ENCODE measurements at regions not wholly inside any gene's neighbourhood (a gene's known extent, or its start where the extent isn't known, plus 50 kb on each side); places are given as distances from the start of the nearest gene placed in this dataset.

- Histone ChIP-seq H3K27me3 (no peaks in the 10 kb centered on the region), H3K4me3 (no peak overlapping the region), H3K4me1 (no peaks in the 10 kb centered on the region), H3K36me3 (no peaks in the 10 kb centered on the region), H3K27ac (no peak overlapping the region), H3K9me3 (no peaks in the 10 kb centered on the region)
- no peak for DNase-seq (ENCODE audit: low spot score)
- no peak for TF ChIP-seq CTCF (IDR thresholded peaks at IDR 0.05)
These were observed 127.8 kb upstream of the PARP11 start for GRCh38 chr12:4001031-4001430.

- TF ChIP-seq CTCF (IDR thresholded peaks at IDR 0.05) = no peak
- no peak for DNase-seq (ENCODE audit: low spot score)
- H3K27me3 ChIP-seq = no peaks in the 10 kb centered on the region
- H3K36me3 ChIP-seq = no peaks in the 10 kb centered on the region
- H3K9me3 ChIP-seq = no peaks in the 10 kb centered on the region
- no peak overlapping the region for H3K27ac ChIP-seq
- no peaks in the 10 kb centered on the region for H3K4me1 ChIP-seq
- no peak overlapping the region for H3K4me3 ChIP-seq
These were observed 126.7 kb upstream of the PARP11 start for GRCh38 chr12:3999904-4000303.

GRCh38 chr12:3998968-3999792 lies 126.0 kb upstream of the PARP11 start:
- Histone ChIP-seq H3K36me3 (no peaks in the 10 kb centered on the region), H3K4me1 (no peaks in the 10 kb centered on the region), H3K9me3 (no peaks in the 10 kb centered on the region), H3K27me3 (no peaks in the 10 kb centered on the region), H3K27ac (no peak overlapping the region), H3K4me3 (no peak overlapping the region)
- no peak for TF ChIP-seq CTCF (IDR thresholded peaks at IDR 0.05)
- DNase-seq (ENCODE audit: low spot score) = no peak

- Histone ChIP-seq H3K4me1 (no peaks in the 10 kb centered on the region), H3K9me3 (no peaks in the 10 kb centered on the region), H3K27ac (no peak overlapping the region), H3K36me3 (no peaks in the 10 kb centered on the region), H3K4me3 (no peak overlapping the region), H3K27me3 (no peaks in the 10 kb centered on the region)
- TF ChIP-seq CTCF (IDR thresholded peaks at IDR 0.05) = no peak
- no peak for DNase-seq (ENCODE audit: low spot score)
These were observed 125.2 kb upstream of the PARP11 start for GRCh38 chr12:3998397-3998796.

DNA sequence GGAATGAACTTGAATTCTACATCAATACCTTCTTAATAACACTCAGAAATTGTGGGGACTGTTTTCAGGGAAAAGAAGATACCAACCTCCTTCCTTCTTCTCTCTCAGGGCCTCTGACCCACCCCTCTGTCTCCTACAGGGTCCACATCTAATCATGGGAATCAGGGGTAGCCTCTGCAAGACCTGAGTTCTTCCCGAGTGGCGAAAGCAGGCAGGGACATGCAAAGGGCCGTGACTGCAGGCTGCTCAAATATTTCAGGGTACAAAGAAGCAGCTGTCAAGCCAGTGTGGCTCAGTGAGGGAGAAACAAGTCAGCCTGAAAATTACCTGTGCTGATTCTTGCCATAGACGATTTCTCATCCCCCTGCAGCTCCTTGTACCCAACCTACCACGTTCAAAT lies 123.1 kb upstream of the PARP11 start:
- no peak for DNase-seq (ENCODE audit: low spot score)
- H3K36me3 ChIP-seq = no peaks in the 10 kb centered on the region
- no peak overlapping the region for H3K27ac ChIP-seq
- no peaks in the 10 kb centered on the region for H3K4me1 ChIP-seq
- no peak overlapping the region for H3K4me3 ChIP-seq
- H3K27me3 ChIP-seq = no peaks in the 10 kb centered on the region
- H3K9me3 ChIP-seq = no peaks in the 10 kb centered on the region
- TF ChIP-seq CTCF (IDR thresholded peaks at IDR 0.05) = no peak

DNA sequence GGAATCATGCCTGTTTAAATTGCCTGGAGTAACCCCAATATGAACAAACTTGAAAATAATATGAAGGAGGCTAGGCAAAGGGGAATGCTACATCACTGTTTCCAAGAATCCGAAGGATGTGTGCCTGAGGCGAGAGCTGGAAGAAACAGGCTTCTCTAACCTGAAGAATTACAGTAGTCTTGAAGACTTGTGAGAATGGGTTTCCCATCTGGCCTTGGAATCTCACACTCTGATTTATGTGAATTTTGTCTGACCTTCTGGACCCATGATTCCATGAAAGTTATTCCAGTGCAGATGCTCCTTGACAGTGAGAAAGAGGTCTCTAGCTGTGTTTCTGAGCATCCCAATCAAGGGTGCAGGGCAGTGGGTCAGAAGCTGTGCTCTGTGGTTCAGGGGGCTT lies 122.1 kb upstream of the PARP11 start:
- H3K9me3 ChIP-seq = no peaks in the 10 kb centered on the region
- no peak overlapping the region for H3K4me3 ChIP-seq
- H3K27ac ChIP-seq = no peak overlapping the region
- no peak for TF ChIP-seq CTCF (IDR thresholded peaks at IDR 0.05)
- H3K4me1 ChIP-seq = no peaks in the 10 kb centered on the region
- H3K36me3 ChIP-seq = no peaks in the 10 kb centered on the region
- no peaks in the 10 kb centered on the region for H3K27me3 ChIP-seq
- no peak for DNase-seq (ENCODE audit: low spot score)
